ENCODE measurements at regions not wholly inside any gene's neighbourhood (a gene's known extent, or its start where the extent isn't known, plus 50 kb on each side); places are given as distances from the start of the nearest gene placed in this dataset.
"Not testable (repeated sequence)": the region's sequence is repeated elsewhere in the genome, so short reads cannot be mapped to it uniquely, and the experiment has no call there.

DNA sequence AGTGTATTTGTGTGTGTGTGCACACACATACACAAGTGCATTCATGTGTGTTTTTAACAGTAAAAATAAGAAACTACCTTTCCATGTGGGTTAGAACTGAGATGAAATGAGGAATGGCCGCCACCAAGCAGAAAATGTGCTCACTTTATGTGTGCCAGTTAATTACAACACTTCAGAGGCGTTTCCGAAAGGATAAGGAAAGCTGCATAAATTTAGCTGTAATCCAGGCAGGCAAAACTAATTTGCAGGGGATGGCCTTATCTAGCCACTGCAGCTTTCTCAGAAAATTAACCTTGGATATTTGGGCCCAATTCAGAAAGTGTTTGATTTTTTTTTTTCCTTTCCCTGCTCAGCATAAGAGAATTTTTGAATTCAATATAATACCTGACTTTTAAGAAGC lies 328.8 kb upstream of the PHF14 start:
- Histone ChIP-seq H3K4me3 (no peak overlapping the region), H3K9me3 (no peaks in the 10 kb centered on the region), H3K27me3 (no peaks in the 10 kb centered on the region), H3K4me1 (ENCODE audit: insufficient read depth) (no peaks in the 10 kb centered on the region), H3K27ac (no peak overlapping the region), H3K36me3 (no peaks in the 10 kb centered on the region)
- intact Hi-C loops (cut with DNase I), result no loop called here
- TF ChIP-seq POLR2A (IDR thresholded peaks at IDR 0.05) (no peak), EP300 (IDR thresholded peaks at IDR 0.05) (no peak), CTCF (IDR thresholded peaks at IDR 0.05) (no peak)
- WGBS, 3 donors, result 10 to 19% (median 11%) methylated on average over 3 of the region's 3 CpGs
- DNase-seq, result no peak

- DNase-seq, result no peak
- 51 to 60% (median 55%) methylated on average over 5 of the region's 5 CpGs for WGBS, 3 donors
- H3K4me1 ChIP-seq (ENCODE audit: insufficient read depth), result no peaks in the 10 kb centered on the region
- no peak overlapping the region for H3K27ac ChIP-seq
- intact Hi-C loops (cut with DNase I), result no loop called here
- H3K27me3 ChIP-seq, result no peaks in the 10 kb centered on the region
- no peaks in the 10 kb centered on the region for H3K36me3 ChIP-seq
- no peaks in the 10 kb centered on the region for H3K9me3 ChIP-seq
- H3K4me3 ChIP-seq, result no peak overlapping the region
- no peak for TF ChIP-seq EP300 (IDR thresholded peaks at IDR 0.05)
- TF ChIP-seq POLR2A (IDR thresholded peaks at IDR 0.05), result no peak
- no peak for TF ChIP-seq CTCF (IDR thresholded peaks at IDR 0.05)
Observed at GRCh38 chr7:10646194-10646593, 327.5 kb upstream of the PHF14 start.

DNA sequence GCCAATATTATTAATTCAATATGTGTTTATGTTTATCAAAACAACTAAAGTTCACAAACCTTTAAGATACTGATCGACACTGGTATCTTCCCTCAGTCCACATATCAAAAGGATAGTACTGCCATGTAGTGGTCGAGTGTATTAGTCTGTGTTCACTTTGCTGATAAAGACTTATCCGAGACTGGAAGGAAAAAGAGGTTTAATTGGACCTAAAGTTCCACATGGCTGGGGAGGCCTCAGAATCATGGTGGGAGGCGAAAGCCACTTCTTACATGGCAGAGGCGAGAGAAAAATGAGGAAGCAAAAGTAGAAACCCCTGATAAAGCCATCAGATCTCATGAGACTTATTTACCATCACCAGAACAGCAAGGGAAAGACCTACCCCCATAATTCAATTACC lies 325.4 kb upstream of the PHF14 start:
- no peak for DNase-seq
- no peaks in the 10 kb centered on the region for H3K4me1 ChIP-seq (ENCODE audit: insufficient read depth)
- no peaks in the 10 kb centered on the region for H3K9me3 ChIP-seq
- intact Hi-C loops (cut with DNase I), result no loop called here
- no peaks in the 10 kb centered on the region for H3K27me3 ChIP-seq
- 74 to 81% (median 80%) methylated on average over 5 of the region's 5 CpGs for WGBS, 3 donors
- H3K4me3 ChIP-seq, result no peak overlapping the region
- no peak for TF ChIP-seq POLR2A (IDR thresholded peaks at IDR 0.05)
- TF ChIP-seq EP300 (IDR thresholded peaks at IDR 0.05), result no peak
- no peak for TF ChIP-seq CTCF (IDR thresholded peaks at IDR 0.05)
- no peak overlapping the region for H3K27ac ChIP-seq
- no peaks in the 10 kb centered on the region for H3K36me3 ChIP-seq

DNA sequence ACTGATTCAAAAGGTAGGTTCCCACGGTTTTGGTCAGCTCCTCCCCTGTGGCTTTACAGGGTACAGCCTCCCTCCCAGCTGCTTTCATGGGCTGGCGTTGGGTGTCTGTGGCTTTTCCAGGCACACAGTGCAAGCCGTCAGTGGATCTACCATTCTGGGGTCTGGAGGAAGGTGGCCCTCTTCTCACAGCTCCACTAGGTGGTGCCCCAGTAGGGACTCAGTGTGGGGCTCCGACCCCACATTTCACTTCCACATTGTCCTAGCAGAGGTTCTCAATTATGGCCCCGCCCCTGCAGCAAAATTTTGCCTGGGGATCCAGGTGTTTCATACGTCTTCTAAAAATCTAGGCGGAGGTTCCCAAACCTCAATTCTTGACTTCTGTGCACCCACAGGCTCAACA lies 324.6 kb upstream of the PHF14 start:
- DNase-seq; H3K4me1 ChIP-seq (ENCODE audit: insufficient read depth); intact Hi-C loops (cut with DNase I); H3K27me3 ChIP-seq; H3K9me3 ChIP-seq; H3K4me3 ChIP-seq; H3K36me3 ChIP-seq; H3K27ac ChIP-seq: not testable (repeated sequence)
- WGBS, 3 donors, result 82 to 88% (median 86%) methylated on average over 7 of the region's 7 CpGs

DNA sequence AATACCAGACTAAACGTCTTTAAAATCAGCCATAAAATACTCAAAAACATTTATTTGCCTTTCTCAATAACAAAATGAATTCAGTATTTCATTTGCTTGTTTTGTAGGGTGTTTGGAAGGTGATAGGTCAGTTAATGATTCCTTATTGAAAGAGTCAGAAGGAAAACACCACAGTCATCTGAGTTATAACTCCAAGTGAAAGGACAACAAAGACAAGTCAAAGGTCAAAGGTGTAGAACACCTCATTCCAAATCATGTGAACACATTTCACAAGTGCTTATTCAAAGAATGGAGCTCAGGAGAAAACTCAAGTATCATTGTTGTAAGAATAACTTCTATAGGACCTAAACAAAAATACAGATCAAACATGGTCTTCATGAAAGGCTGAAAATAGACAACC lies 318.6 kb upstream of the PHF14 start:
- Histone ChIP-seq H3K36me3 (no peaks in the 10 kb centered on the region), H3K9me3 (no peaks in the 10 kb centered on the region), H3K4me1 (ENCODE audit: insufficient read depth) (no peaks in the 10 kb centered on the region), H3K27ac (no peak overlapping the region), H3K27me3 (no peaks in the 10 kb centered on the region), H3K4me3 (no peak overlapping the region)
- no peak for DNase-seq
- 46 to 56% (median 52%) methylated on average over 1 of the region's 1 CpG for WGBS, 3 donors
- intact Hi-C loops (cut with DNase I), result no loop called here
- TF ChIP-seq EP300 (IDR thresholded peaks at IDR 0.05) (no peak), CTCF (IDR thresholded peaks at IDR 0.05) (no peak), POLR2A (IDR thresholded peaks at IDR 0.05) (no peak)
